PC-9 (cell line): ENCODE measurements at regions not wholly inside any gene's neighbourhood (a gene's known extent, or its start where the extent isn't known, plus 50 kb on each side); places are given as distances from the start of the nearest gene placed in this dataset.

Experiments
- CTCF ChIP-seq: fragments of 200-600 bp; sonication (generic); conservative IDR thresholded peaks from 2 replicates; pipeline ENCODE4 v1.6.1; 2017; ENCODE audit warnings: mixed run types, antibody characterized with exemption, mild to moderate bottlenecking, moderate library complexity
- EZH2 ChIP-seq: fragments of 200-600 bp; sonication (generic); IDR thresholded peaks from 2 replicates; pipeline ENCODE4 v1.8.0; 2017; ENCODE audit warnings: antibody characterized with exemption, low read depth

GRCh38 chrX:113634565-113634964, 793.9 kb upstream of the AMOT start:
- TF ChIP-seq CTCF (no peak), EZH2 (no peak)
